HCT116 (cell line): ENCODE measurements at regions not wholly inside any gene's neighbourhood (a gene's known extent, or its start where the extent isn't known, plus 50 kb on each side); places are given as distances from the start of the nearest gene placed in this dataset.

Experiments used
- ATAC-seq: fragments of 200-7000 bp; cut with Tn5 transposase; 2 replicates; pipeline ENCODE4 v1.9.1; 2020; ENCODE audit warnings: mild to moderate bottlenecking, moderate library complexity
- BruUV-seq: library from RNA; stranded (reverse); fragments of 400-500 nt; replicated peaks from 2 replicates; lab custom pipeline; 2021; lab: Mats Ljungman, UMichigan
- CTCF ChIA-PET: fragments of 300-600 bp; sonication (Branson Sonifier 250); formaldehyde crosslinking; loops from one replicate; lab custom pipeline; 2021; ENCODE audit warnings: antibody characterized with exemption; lab: Charles Lee
- POLR2A ChIA-PET: fragments of 300-600, 350-600 bp; sonication (Branson Sonifier 250); formaldehyde crosslinking; loops from one replicate; lab custom pipeline; 2021; ENCODE audit warnings: antibody characterized with exemption; lab: Charles Lee
- RAD21 ChIA-PET, 2 experiments: fragments of 300-600 bp; sonication (Branson Sonifier 250); formaldehyde crosslinking; loops; one replicate each; lab custom pipeline; 2023; ENCODE audit warnings: low total read pairs in 2 of 2; ENCODE audit not compliant: uncharacterized antibody in 2 of 2, unreplicated experiment in 2 of 2, low non-redundant PET in 1 of 2; lab: Charles Lee
- DNase-seq: peaks from one replicate; pipeline ENCODE4 v3.0.0-alpha.2; 2010; ENCODE audit warnings: low read depth, low spot score
- H2AFZ ChIP-seq: fragments of 200-600 bp; shearing (Covaris generic), sonication (generic); 2 replicates; pipeline ENCODE4 v1.6.1; 2017; ENCODE audit warnings: low read depth, mixed run types, mixed read lengths, antibody characterized with exemption, low read length; ENCODE audit not compliant: poor library complexity, severe bottlenecking
- H3K27ac ChIP-seq: 2 replicates; pipeline ENCODE4 v1.5.1; 2012; ENCODE audit warnings: low read depth, low read length
- H3K27me3 ChIP-seq: fragments of 200-600 bp; sonication (generic); 2 replicates; pipeline ENCODE4 v1.6.1; 2016; ENCODE audit warnings: mixed run types, low read length, mixed read lengths; ENCODE audit not compliant: insufficient read depth
- H3K36me3 ChIP-seq, 2 experiments: fragments of 200-500 bp in 1 of 2; fragments of 200-600 bp in 1 of 2; sonication (Bioruptor generic) in 1 of 2; sonication (generic) in 1 of 2; 2 replicates each; pipeline versions ENCODE4 v1.5.1 to v1.6.1; 2014 to 2016; ENCODE audit warnings: low read length in 2 of 2, inconsistent platforms in 1 of 2, mixed read lengths in 1 of 2, mixed run types in 1 of 2; ENCODE audit not compliant: insufficient read depth in 2 of 2, control insufficient read depth in 1 of 2
- H3K4me1 ChIP-seq, 2 experiments: fragments of 200-600 bp in 1 of 2; sonication (generic) in 1 of 2; 2 replicates each; pipeline versions ENCODE4 v1.5.1 to v1.6.1; 2012 to 2017; ENCODE audit warnings: low read length in 2 of 2, inconsistent platforms in 1 of 2, mild to moderate bottlenecking in 1 of 2, mixed read lengths in 1 of 2, mixed run types in 1 of 2, moderate library complexity in 1 of 2; ENCODE audit not compliant: insufficient read depth in 2 of 2, control insufficient read depth in 1 of 2
- H3K4me2 ChIP-seq: fragments of 200-600 bp; sonication (generic); 2 replicates; pipeline ENCODE4 v1.6.1; 2017; ENCODE audit warnings: mixed run types, low read length, mixed read lengths
- H3K4me3 ChIP-seq, 2 experiments: fragments of 200-600 bp in 1 of 2; sonication (generic) in 1 of 2; replicated peaks in 1 of 2; 2 replicates each; pipeline ENCODE4 v1.5.1; 2011 to 2016; ENCODE audit warnings: low read length in 2 of 2, control low read depth in 1 of 2, low read depth in 1 of 2, mild to moderate bottlenecking in 1 of 2, mixed read lengths in 1 of 2, mixed run types in 1 of 2
- H3K79me2 ChIP-seq: fragments of 200-600 bp; sonication (generic); 2 replicates; pipeline ENCODE4 v1.6.1; 2017; ENCODE audit warnings: mild to moderate bottlenecking, mixed run types, low read length, moderate library complexity, mixed read lengths; ENCODE audit not compliant: insufficient read depth
- H3K9ac ChIP-seq: fragments of 200-600 bp; sonication (generic); 2 replicates; pipeline ENCODE4 v1.6.1; 2016; ENCODE audit warnings: low read length, mixed read lengths
- H3K9me2 ChIP-seq: fragments of 200-600 bp; sonication (generic), shearing (Covaris generic); 2 replicates; pipeline ENCODE4 v1.6.1; 2017; ENCODE audit warnings: mixed run types, mild to moderate bottlenecking, moderate library complexity; ENCODE audit not compliant: insufficient read depth
- H3K9me3 ChIP-seq, 2 experiments: fragments of 200-500 bp in 1 of 2; fragments of 200-600 bp in 1 of 2; sonication (Bioruptor generic) in 1 of 2; sonication (generic) in 1 of 2; 2 replicates each; pipeline ENCODE4 v1.6.1; 2014 to 2017; ENCODE audit warnings: low read length in 2 of 2, mixed read lengths in 2 of 2, inconsistent platforms in 1 of 2, low read depth in 1 of 2, mild to moderate bottlenecking in 1 of 2, mixed run types in 1 of 2, moderate library complexity in 1 of 2; ENCODE audit not compliant: control insufficient read depth in 1 of 2, insufficient read depth in 1 of 2
- H4K20me1 ChIP-seq: fragments of 200-600 bp; sonication (generic), shearing (Covaris generic); 2 replicates; pipeline ENCODE4 v1.6.1; 2017; ENCODE audit warnings: mixed run types, mild to moderate bottlenecking, moderate library complexity; ENCODE audit not compliant: insufficient read depth
- CEBPB ChIP-seq: IDR thresholded peaks from 2 replicates; pipeline ENCODE4 v1.6.1; 2012; ENCODE audit warnings: low read depth
- FOSL1 ChIP-seq: IDR thresholded peaks from 2 replicates; pipeline ENCODE4 v1.6.1; 2012; ENCODE audit warnings: low read depth
- MAX ChIP-seq: IDR thresholded peaks from 2 replicates; pipeline ENCODE4 v1.6.1; 2012
- POLR2AphosphoS5 ChIP-seq: IDR thresholded peaks from 2 replicates; pipeline ENCODE4 v1.6.1; 2011; ENCODE audit warnings: mild to moderate bottlenecking, low read depth, low read length, moderate library complexity
- RAD21 ChIP-seq: IDR thresholded peaks from 2 replicates; pipeline ENCODE4 v1.6.1; 2012; ENCODE audit warnings: low read depth, mild to moderate bottlenecking
- SP1 ChIP-seq: IDR thresholded peaks from 2 replicates; pipeline ENCODE4 v1.6.1; 2012; ENCODE audit warnings: low read depth
- TCF7L2 ChIP-seq: IDR thresholded peaks from 2 replicates; pipeline ENCODE4 v1.7.0; 2011; ENCODE audit warnings: borderline replicate concordance, inconsistent platforms; ENCODE audit not compliant: insufficient read depth, insufficient read length; ENCODE audit errors: extremely low read depth
- ZFX ChIP-seq: fragments of 450-650 bp; IDR thresholded peaks from 2 replicates; pipeline ENCODE4 v1.6.1; 2017
- intact Hi-C: fragments of 100-400 bp; cut with micrococcal nuclease; formaldehyde crosslinking; loops from 2 replicates; pipeline ENCODE4 v1.10.0; 2022
- TF ChIP-seq, protein P1 (sequence below): IDR thresholded peaks from 2 replicates; pipeline ENCODE4 v1.6.1; 2012; ENCODE audit warnings: low read depth

GRCh38 chr2:39849064-39849463 is 70.0 kb upstream of the THUMPD2 start:
- Histone ChIP-seq H3K4me2 (no peak overlapping the region), H2AFZ (no peak overlapping the region), H3K36me3 (no peaks in the 10 kb centered on the region), H3K4me1 (peaks cover 0 to 13% of the 10 kb centered on the region in 2 experiments; a peak in 2 of 4 replicates)
- BruUV-seq: no TSS peak
- CTCF ChIA-PET: no interaction called here
- RAD21 ChIA-PET: no interaction called here
- TF ChIP-seq, protein P1, sequence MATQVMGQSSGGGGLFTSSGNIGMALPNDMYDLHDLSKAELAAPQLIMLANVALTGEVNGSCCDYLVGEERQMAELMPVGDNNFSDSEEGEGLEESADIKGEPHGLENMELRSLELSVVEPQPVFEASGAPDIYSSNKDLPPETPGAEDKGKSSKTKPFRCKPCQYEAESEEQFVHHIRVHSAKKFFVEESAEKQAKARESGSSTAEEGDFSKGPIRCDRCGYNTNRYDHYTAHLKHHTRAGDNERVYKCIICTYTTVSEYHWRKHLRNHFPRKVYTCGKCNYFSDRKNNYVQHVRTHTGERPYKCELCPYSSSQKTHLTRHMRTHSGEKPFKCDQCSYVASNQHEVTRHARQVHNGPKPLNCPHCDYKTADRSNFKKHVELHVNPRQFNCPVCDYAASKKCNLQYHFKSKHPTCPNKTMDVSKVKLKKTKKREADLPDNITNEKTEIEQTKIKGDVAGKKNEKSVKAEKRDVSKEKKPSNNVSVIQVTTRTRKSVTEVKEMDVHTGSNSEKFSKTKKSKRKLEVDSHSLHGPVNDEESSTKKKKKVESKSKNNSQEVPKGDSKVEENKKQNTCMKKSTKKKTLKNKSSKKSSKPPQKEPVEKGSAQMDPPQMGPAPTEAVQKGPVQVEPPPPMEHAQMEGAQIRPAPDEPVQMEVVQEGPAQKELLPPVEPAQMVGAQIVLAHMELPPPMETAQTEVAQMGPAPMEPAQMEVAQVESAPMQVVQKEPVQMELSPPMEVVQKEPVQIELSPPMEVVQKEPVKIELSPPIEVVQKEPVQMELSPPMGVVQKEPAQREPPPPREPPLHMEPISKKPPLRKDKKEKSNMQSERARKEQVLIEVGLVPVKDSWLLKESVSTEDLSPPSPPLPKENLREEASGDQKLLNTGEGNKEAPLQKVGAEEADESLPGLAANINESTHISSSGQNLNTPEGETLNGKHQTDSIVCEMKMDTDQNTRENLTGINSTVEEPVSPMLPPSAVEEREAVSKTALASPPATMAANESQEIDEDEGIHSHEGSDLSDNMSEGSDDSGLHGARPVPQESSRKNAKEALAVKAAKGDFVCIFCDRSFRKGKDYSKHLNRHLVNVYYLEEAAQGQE: no peak
- no peak for TF ChIP-seq RAD21
- TF ChIP-seq ZFX: no peak
- TF ChIP-seq CEBPB: no peak
- TF ChIP-seq SP1: no peak
- no peak for TF ChIP-seq FOSL1
- TF ChIP-seq POLR2AphosphoS5: no peak
- TF ChIP-seq TCF7L2: no peak
- TF ChIP-seq MAX: no peak
- TF ChIP-seq, all 23 proteins: peak for 0
- no peaks in the 10 kb centered on the region for H3K9me3 ChIP-seq
- intact Hi-C loops: no loop called here
- POLR2A ChIA-PET: no interaction called here
- ATAC-seq (no peak), DNase-seq (no peak)
- H4K20me1 ChIP-seq: no peaks in the 10 kb centered on the region
- no peaks in the 10 kb centered on the region for H3K79me2 ChIP-seq
- no peak overlapping the region for H3K4me3 ChIP-seq
- no peak overlapping the region for H3K27ac ChIP-seq
- no peaks in the 10 kb centered on the region for H3K27me3 ChIP-seq
- no peaks in the 10 kb centered on the region for H3K9me2 ChIP-seq
- no peak overlapping the region for H3K9ac ChIP-seq
